CD4-positive, alpha-beta T cell (primary cell): ENCODE measurements at regions not wholly inside any gene's neighbourhood (a gene's known extent, or its start where the extent isn't known, plus 50 kb on each side); places are given as distances from the start of the nearest gene placed in this dataset.

Experiments
- ATAC-seq: fragments of 200-7000 bp; cut with Tn5 transposase; one replicate; pipeline ENCODE4 v1.10.0; 2022; ENCODE audit warnings: mild to moderate bottlenecking; ENCODE audit not compliant: poor library complexity
- CTCF ChIA-PET: fragments of 350-600 bp; sonication (Branson Sonifier 250); formaldehyde crosslinking; loops from one replicate; lab custom pipeline; 2021; ENCODE audit warnings: antibody characterized with exemption, inconsistent platforms; lab: Charles Lee
- POLR2A ChIA-PET: fragments of 350-600 bp; sonication (Branson Sonifier 250); formaldehyde crosslinking; loops from one replicate; lab custom pipeline; 2021; ENCODE audit warnings: antibody characterized with exemption, inconsistent platforms; lab: Charles Lee
- DNase-seq, 14 experiments: peaks; one replicate each; pipeline ENCODE4 v3.0.0-alpha.2; 2013 to 2020; ENCODE audit warnings: mixed read lengths in 2 of 14
- H3K27ac ChIP-seq, 2 donors: one replicate each; pipeline versions ENCODE4 v1.5.1 to v1.7.0; 2013; ENCODE audit warnings: low read length in 2 of 2, low read depth in 1 of 2, mild to moderate bottlenecking in 1 of 2
- H3K27me3 ChIP-seq, 2 experiments: 1 replicate in 1 of 2; 2 replicates in 1 of 2; pipeline versions ENCODE4 v1.6.1 to v1.7.0; 2013; ENCODE audit warnings: low read length in 2 of 2, control low read depth in 1 of 2, mild to moderate bottlenecking in 1 of 2, moderate library complexity in 1 of 2; ENCODE audit not compliant: insufficient read depth in 2 of 2, control insufficient read depth in 1 of 2
- H3K36me3 ChIP-seq: one replicate; pipeline ENCODE4 v1.6.1; 2013; ENCODE audit warnings: low read length, control low read depth; ENCODE audit not compliant: insufficient read depth
- H3K4me1 ChIP-seq: one replicate; pipeline ENCODE4 v1.6.1; 2013; ENCODE audit warnings: low read length, control low read depth; ENCODE audit not compliant: insufficient read depth
- H3K4me3 ChIP-seq: one replicate; pipeline ENCODE4 v1.5.1; 2013; ENCODE audit warnings: mild to moderate bottlenecking, low read length, moderate library complexity
- H3K9me3 ChIP-seq, 2 experiments: 1 replicate in 1 of 2; 2 replicates in 1 of 2; pipeline versions ENCODE4 v1.6.1 to v1.7.0; 2013; ENCODE audit warnings: low read length in 2 of 2, mild to moderate bottlenecking in 2 of 2, control low read depth in 1 of 2, moderate library complexity in 1 of 2; ENCODE audit not compliant: control insufficient read depth in 1 of 2, insufficient read depth in 1 of 2
- H3K27ac Mint-ChIP-seq: one replicate; pipeline ENCODE4 v1.8.0; 2020; ENCODE audit warnings: mixed read lengths
- H3K27me3 Mint-ChIP-seq: one replicate; pipeline ENCODE4 v1.8.0; 2021; ENCODE audit warnings: mixed read lengths
- H3K36me3 Mint-ChIP-seq: one replicate; pipeline ENCODE4 v1.8.0; 2021; ENCODE audit warnings: low read depth, mixed read lengths
- H3K4me1 Mint-ChIP-seq: one replicate; pipeline ENCODE4 v1.8.0; 2021; ENCODE audit warnings: low read depth, mixed read lengths
- H3K4me3 Mint-ChIP-seq: one replicate; pipeline ENCODE4 v1.8.0; 2020; ENCODE audit warnings: mild to moderate bottlenecking, mixed read lengths
- H3K9me3 Mint-ChIP-seq: one replicate; pipeline ENCODE4 v1.8.0; 2020; ENCODE audit warnings: mixed read lengths
- CTCF ChIP-seq: fragments of 200-600 bp; IDR thresholded peaks from one replicate; pipeline ENCODE4 v1.8.0; 2022; ENCODE audit warnings: antibody characterized with exemption, mild to moderate bottlenecking
- intact Hi-C, 2 experiments: fragments of 100-400 bp; cut with DNase I in 1 of 2; cut with micrococcal nuclease in 1 of 2; formaldehyde crosslinking; loops; one replicate each; pipeline versions ENCODE4 v1.15.1 to v1.9.0; 2023 to 2025; cut with DNase I, micrococcal nuclease

GRCh38 chr10:62926407-62926806 is 110.2 kb upstream of the EGR2 start:
- Histone ChIP-seq H3K27me3 (peaks cover 0 to 3% of the 10 kb centered on the region in 2 experiments), H3K36me3 (no peaks in the 10 kb centered on the region), H3K4me3 (no peak overlapping the region), H3K27ac (no peak overlapping the region), H3K4me1 (no peaks in the 10 kb centered on the region), H3K9me3 (peaks cover 0 to 13% of the 10 kb centered on the region in 2 experiments)
- ChIA-PET CTCF (no interaction called here), POLR2A (no interaction called here)
- TF ChIP-seq CTCF: no peak
- H3K4me3 Mint-ChIP-seq: no peak overlapping the region
- no peak for DNase-seq
- H3K4me1 Mint-ChIP-seq: no peaks in the 10 kb centered on the region
- no peaks in the 10 kb centered on the region for H3K36me3 Mint-ChIP-seq
- intact Hi-C loops: no loop called here
- no peak for ATAC-seq
- no peak overlapping the region for H3K27ac Mint-ChIP-seq
- H3K27me3 Mint-ChIP-seq: peaks cover 17% of the 10 kb centered on the region
- no peaks in the 10 kb centered on the region for H3K9me3 Mint-ChIP-seq

DNA sequence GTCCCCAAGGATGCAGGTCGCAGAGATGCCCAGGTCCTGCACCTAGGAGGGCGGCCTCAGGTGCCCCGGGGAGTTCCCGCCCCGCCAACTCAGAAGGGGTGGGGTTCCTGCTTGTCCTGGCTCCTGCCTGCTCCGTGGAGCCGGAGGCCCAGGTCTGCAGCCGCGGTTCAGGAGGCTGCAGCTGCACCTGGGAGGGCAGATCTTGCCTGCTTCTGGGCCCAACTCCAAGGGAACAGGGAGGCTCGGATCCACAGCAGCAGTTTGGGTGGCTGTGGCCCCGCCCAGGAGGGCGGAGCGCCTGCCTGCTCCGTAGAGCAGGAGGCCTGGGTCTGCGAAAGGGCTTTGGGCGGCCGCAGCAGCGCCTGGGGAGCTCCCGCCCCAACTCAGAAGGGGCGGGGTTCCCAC is 108.2 kb upstream of the EGR2 start:
- peaks cover 0 to 13% of the 10 kb centered on the region in 2 experiments for H3K9me3 ChIP-seq
- CTCF ChIA-PET: no interaction called here
- no peak overlapping the region for H3K27ac ChIP-seq
- ATAC-seq: no peak
- POLR2A ChIA-PET: no interaction called here
- no peaks in the 10 kb centered on the region for H3K36me3 ChIP-seq
- H3K27me3 Mint-ChIP-seq: peaks cover 17% of the 10 kb centered on the region
- H3K4me1 Mint-ChIP-seq: no peaks in the 10 kb centered on the region
- intact Hi-C loops: no loop called here
- no peaks in the 10 kb centered on the region for H3K36me3 Mint-ChIP-seq
- DNase-seq: no peak
- no peak overlapping the region for H3K4me3 Mint-ChIP-seq
- no peaks in the 10 kb centered on the region for H3K9me3 Mint-ChIP-seq
- H3K27ac Mint-ChIP-seq: no peak overlapping the region
- no peak for TF ChIP-seq CTCF
- H3K27me3 ChIP-seq: peaks cover 0 to 3% of the 10 kb centered on the region in 2 experiments
- H3K4me1 ChIP-seq: no peaks in the 10 kb centered on the region
- no peak overlapping the region for H3K4me3 ChIP-seq

DNA sequence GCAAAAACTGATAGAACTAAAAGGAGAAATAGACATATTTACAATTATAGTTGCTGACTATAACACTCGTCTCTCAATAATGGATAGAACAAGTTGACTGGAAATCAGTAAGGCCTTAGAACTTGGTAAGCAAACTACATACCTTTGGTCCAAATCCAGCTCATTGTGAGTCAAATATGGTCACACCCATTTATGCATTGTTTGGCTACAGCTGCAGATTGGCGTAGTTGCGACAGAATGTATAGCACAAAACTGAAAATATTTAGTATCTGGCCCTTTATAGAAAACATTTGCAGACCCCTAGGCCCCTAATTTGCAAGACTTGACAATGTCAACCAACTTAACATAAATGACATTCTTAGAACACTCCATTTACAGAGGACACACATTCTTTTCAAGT is 103.6 kb upstream of the EGR2 start:
- no peak for ATAC-seq
- Histone ChIP-seq H3K27ac (no peak overlapping the region), H3K27me3 (peaks cover 0 to 3% of the 10 kb centered on the region in 2 experiments), H3K4me1 (no peaks in the 10 kb centered on the region), H3K9me3 (peaks cover 0 to 5% of the 10 kb centered on the region in 2 experiments), H3K4me3 (no peak overlapping the region), H3K36me3 (no peaks in the 10 kb centered on the region)
- intact Hi-C loops: no loop called here
- H3K4me3 Mint-ChIP-seq: no peak overlapping the region
- H3K4me1 Mint-ChIP-seq: no peaks in the 10 kb centered on the region
- peaks cover 15% of the 10 kb centered on the region for H3K27me3 Mint-ChIP-seq
- H3K9me3 Mint-ChIP-seq: no peaks in the 10 kb centered on the region
- H3K27ac Mint-ChIP-seq: no peak overlapping the region
- CTCF ChIA-PET: interaction anchor here (2.1 kb wide), 1 partner anchor 11 kb away, joined by 5 read pairs; no protein-coding TSS in a partner anchor
- H3K36me3 Mint-ChIP-seq: no peaks in the 10 kb centered on the region
- no peak for DNase-seq
- no peak for TF ChIP-seq CTCF
- POLR2A ChIA-PET: no interaction called here
